ENCODE measurements at regions not wholly inside any gene's neighbourhood (a gene's known extent, or its start where the extent isn't known, plus 50 kb on each side); places are given as distances from the start of the nearest gene placed in this dataset.

GRCh38 chr18:38007676-38008330 is 442.2 kb upstream of the CELF4 start:
- TF ChIP-seq, protein P1, sequence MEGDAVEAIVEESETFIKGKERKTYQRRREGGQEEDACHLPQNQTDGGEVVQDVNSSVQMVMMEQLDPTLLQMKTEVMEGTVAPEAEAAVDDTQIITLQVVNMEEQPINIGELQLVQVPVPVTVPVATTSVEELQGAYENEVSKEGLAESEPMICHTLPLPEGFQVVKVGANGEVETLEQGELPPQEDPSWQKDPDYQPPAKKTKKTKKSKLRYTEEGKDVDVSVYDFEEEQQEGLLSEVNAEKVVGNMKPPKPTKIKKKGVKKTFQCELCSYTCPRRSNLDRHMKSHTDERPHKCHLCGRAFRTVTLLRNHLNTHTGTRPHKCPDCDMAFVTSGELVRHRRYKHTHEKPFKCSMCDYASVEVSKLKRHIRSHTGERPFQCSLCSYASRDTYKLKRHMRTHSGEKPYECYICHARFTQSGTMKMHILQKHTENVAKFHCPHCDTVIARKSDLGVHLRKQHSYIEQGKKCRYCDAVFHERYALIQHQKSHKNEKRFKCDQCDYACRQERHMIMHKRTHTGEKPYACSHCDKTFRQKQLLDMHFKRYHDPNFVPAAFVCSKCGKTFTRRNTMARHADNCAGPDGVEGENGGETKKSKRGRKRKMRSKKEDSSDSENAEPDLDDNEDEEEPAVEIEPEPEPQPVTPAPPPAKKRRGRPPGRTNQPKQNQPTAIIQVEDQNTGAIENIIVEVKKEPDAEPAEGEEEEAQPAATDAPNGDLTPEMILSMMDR (IDR thresholded peaks at IDR 0.05): no peak
- TF ChIP-seq POLR2A (IDR thresholded peaks at IDR 0.05): no peak
